ENCODE measurements at regions not wholly inside any gene's neighbourhood (a gene's known extent, or its start where the extent isn't known, plus 50 kb on each side); places are given as distances from the start of the nearest gene placed in this dataset.

DNA sequence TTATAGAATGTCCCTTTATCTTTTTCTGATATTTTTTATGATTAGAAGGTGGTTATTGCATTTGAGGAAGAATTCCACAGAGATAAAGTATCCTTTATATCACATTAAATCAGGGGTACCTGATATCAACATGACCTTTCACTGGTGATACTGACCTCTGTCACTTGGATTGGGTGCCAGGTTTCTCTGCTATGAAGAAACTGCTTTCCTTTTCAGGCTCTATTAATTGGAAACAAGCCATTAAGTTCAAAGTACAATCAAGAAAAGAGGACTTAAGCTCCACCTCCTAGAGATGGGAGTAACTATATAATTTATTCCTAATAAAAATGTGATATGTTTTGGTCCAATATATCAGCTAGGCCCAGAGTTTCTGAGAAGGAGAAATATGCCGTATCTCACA is 514.6 kb upstream of the TYRP1 start:
- TF ChIP-seq, protein P1, sequence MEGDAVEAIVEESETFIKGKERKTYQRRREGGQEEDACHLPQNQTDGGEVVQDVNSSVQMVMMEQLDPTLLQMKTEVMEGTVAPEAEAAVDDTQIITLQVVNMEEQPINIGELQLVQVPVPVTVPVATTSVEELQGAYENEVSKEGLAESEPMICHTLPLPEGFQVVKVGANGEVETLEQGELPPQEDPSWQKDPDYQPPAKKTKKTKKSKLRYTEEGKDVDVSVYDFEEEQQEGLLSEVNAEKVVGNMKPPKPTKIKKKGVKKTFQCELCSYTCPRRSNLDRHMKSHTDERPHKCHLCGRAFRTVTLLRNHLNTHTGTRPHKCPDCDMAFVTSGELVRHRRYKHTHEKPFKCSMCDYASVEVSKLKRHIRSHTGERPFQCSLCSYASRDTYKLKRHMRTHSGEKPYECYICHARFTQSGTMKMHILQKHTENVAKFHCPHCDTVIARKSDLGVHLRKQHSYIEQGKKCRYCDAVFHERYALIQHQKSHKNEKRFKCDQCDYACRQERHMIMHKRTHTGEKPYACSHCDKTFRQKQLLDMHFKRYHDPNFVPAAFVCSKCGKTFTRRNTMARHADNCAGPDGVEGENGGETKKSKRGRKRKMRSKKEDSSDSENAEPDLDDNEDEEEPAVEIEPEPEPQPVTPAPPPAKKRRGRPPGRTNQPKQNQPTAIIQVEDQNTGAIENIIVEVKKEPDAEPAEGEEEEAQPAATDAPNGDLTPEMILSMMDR (IDR thresholded peaks at IDR 0.05), result no peak
- no peak for TF ChIP-seq EP300 (IDR thresholded peaks at IDR 0.05)
- no peak for TF ChIP-seq NR3C1 (IDR thresholded peaks at IDR 0.05)
- TF ChIP-seq, protein P2, sequence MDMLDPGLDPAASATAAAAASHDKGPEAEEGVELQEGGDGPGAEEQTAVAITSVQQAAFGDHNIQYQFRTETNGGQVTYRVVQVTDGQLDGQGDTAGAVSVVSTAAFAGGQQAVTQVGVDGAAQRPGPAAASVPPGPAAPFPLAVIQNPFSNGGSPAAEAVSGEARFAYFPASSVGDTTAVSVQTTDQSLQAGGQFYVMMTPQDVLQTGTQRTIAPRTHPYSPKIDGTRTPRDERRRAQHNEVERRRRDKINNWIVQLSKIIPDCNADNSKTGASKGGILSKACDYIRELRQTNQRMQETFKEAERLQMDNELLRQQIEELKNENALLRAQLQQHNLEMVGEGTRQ (IDR thresholded peaks at IDR 0.05), result no peak
- TF ChIP-seq RAD21 (conservative IDR thresholded peaks at IDR 0.05 in 1 of 2, IDR thresholded peaks at IDR 0.05 in 1 of 2), result no peak
- TF ChIP-seq, protein P3, sequence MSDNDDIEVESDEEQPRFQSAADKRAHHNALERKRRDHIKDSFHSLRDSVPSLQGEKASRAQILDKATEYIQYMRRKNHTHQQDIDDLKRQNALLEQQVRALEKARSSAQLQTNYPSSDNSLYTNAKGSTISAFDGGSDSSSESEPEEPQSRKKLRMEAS (IDR thresholded peaks at IDR 0.05), result no peak
- no peak for TF ChIP-seq POLR2A (IDR thresholded peaks at IDR 0.05; ENCODE audit: low read length)

Measured in A549 (cell line).